ENCODE measurements at regions not wholly inside any gene's neighbourhood (a gene's known extent, or its start where the extent isn't known, plus 50 kb on each side); places are given as distances from the start of the nearest gene placed in this dataset.

DNA sequence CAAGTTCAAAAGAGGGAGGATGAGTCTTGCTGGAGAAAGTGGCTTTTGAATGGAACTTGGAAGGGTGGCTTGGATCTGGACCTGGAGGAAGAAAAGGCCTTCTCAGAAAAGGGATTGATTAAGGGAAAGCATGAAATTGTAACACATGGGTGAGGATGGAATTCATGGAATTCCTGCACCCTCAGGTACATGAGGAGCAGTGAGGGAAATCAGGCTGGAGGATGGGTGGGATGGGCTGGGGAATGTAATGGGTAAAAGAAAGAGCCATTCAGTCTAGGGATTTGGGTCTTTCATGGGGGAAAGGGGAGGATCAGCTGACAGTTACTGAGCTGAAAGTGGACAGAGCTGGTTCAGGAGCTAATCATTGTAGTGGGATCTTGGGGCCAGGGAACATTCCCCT lies 51.2 kb upstream of the HAAO start:
- TF ChIP-seq, protein P1, sequence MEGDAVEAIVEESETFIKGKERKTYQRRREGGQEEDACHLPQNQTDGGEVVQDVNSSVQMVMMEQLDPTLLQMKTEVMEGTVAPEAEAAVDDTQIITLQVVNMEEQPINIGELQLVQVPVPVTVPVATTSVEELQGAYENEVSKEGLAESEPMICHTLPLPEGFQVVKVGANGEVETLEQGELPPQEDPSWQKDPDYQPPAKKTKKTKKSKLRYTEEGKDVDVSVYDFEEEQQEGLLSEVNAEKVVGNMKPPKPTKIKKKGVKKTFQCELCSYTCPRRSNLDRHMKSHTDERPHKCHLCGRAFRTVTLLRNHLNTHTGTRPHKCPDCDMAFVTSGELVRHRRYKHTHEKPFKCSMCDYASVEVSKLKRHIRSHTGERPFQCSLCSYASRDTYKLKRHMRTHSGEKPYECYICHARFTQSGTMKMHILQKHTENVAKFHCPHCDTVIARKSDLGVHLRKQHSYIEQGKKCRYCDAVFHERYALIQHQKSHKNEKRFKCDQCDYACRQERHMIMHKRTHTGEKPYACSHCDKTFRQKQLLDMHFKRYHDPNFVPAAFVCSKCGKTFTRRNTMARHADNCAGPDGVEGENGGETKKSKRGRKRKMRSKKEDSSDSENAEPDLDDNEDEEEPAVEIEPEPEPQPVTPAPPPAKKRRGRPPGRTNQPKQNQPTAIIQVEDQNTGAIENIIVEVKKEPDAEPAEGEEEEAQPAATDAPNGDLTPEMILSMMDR (IDR thresholded peaks at IDR 0.05; ENCODE audit: low read depth, low read length), result no peak
- no peak for TF ChIP-seq EZH2phosphoT487 (IDR thresholded peaks at IDR 0.05; ENCODE audit: low read depth)
